ENCODE measurements at regions not wholly inside any gene's neighbourhood (a gene's known extent, or its start where the extent isn't known, plus 50 kb on each side); places are given as distances from the start of the nearest gene placed in this dataset.

DNA sequence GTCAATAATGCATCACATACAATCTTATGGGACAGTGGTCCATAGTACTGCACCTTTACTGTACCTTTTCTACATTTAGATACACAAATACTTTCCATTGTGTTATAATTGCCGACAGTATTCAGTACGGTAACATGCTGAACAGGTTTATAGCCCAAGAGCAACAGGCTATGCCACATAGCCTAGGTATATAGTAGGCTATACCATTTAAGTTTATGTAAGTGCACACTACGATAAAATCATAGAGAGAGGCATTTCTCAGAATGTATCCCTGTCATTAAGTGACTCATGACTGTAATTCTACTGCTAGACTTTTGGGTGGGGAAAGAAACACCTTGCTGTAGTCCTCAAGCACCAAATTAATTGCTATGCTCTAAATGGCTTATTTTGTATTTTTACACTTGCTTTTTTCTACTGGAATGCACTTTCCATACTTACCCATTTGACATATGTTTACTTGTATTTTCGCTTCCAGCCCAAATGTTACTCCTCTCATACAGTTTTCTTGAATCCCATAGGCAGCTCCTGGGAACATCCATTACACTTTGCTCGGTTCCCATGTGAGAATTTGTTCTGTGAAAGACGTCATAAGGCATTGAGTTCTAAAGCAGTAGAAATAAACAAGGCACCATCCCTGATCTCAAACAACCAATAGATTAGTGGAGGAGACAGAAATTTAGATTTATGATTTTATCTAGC, 714.0 kb upstream of the ID2 start:
- Histone ChIP-seq H3K4me3 (ENCODE audit: low read depth, low read length) (no peak overlapping the region), H3K27me3 (replicated peaks; ENCODE audit: control insufficient read depth, insufficient read depth, low read length) (no peaks in the 10 kb centered on the region), H3K36me3 (ENCODE audit: control insufficient read depth, insufficient read depth, low read length) (no peaks in the 10 kb centered on the region), H3K4me1 (no peaks in the 10 kb centered on the region), H3K9me3 (no peaks in the 10 kb centered on the region)
- Mint-ChIP-seq H3K4me3 (ENCODE audit: unreplicated experiment) (no peak overlapping the region), H3K27ac (ENCODE audit: unreplicated experiment) (no peak overlapping the region), H3K27me3 (ENCODE audit: insufficient read depth, unreplicated experiment) (peaks cover 13% of the 10 kb centered on the region), H3K36me3 (ENCODE audit: insufficient read depth, unreplicated experiment) (no peaks in the 10 kb centered on the region), H3K9me3 (ENCODE audit: unreplicated experiment) (no peaks in the 10 kb centered on the region), H3K4me1 (ENCODE audit: low read depth, unreplicated experiment) (no peaks in the 10 kb centered on the region)
- intact Hi-C loops (cut with micrococcal nuclease; ENCODE audit: unreplicated experiment), result no loop called here
- no peak for DNase-seq
- TF ChIP-seq, protein P1, sequence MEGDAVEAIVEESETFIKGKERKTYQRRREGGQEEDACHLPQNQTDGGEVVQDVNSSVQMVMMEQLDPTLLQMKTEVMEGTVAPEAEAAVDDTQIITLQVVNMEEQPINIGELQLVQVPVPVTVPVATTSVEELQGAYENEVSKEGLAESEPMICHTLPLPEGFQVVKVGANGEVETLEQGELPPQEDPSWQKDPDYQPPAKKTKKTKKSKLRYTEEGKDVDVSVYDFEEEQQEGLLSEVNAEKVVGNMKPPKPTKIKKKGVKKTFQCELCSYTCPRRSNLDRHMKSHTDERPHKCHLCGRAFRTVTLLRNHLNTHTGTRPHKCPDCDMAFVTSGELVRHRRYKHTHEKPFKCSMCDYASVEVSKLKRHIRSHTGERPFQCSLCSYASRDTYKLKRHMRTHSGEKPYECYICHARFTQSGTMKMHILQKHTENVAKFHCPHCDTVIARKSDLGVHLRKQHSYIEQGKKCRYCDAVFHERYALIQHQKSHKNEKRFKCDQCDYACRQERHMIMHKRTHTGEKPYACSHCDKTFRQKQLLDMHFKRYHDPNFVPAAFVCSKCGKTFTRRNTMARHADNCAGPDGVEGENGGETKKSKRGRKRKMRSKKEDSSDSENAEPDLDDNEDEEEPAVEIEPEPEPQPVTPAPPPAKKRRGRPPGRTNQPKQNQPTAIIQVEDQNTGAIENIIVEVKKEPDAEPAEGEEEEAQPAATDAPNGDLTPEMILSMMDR (IDR thresholded peaks at IDR 0.05; ENCODE audit: insufficient read depth in 1 of 2, low read depth in 1 of 2, low read length in 1 of 2, severe bottlenecking in 1 of 2, unreplicated experiment in 1 of 2), result no peak
- CTCF ChIA-PET, result no interaction called here
- POLR2A ChIA-PET, result no interaction called here
- BruUV-seq (replicated peaks), result no TSS peak

DNA sequence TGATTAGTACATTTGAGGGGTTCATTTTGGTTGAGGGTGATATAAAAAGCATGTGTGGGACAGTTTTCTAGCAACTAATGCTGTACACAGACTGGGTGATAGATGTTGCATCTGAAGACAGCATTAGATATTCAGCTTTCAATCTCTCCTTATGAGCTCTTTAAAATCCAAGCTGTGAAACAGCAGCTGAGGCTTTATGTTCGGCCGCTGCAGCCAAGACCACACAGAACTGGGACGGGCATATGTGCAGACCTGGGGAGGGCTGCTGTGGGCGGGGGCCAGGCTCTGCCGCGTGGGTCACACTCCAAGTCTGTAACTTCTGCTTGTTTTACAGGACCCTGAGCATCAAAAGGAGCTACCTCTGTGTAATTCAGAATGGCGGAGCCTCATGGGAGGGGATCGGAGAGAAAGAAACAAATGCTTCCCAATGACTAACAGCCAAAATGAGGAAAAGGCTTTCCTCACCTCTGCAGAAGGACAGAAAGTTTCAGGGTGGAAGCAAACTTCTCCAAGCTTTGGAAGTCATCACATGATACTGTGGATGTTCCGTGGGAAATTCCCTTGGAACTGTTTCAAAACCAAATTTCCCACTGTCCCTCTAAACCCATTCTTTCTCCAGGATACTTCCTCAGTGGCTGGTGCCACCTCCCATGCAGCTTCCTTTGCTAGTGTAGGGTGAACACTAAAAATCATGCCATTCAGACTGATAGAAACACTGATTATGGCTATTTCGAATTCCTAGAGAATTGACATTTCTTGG, 711.9 kb upstream of the ID2 start:
- TF ChIP-seq, protein P1 (IDR thresholded peaks at IDR 0.05; ENCODE audit: insufficient read depth in 1 of 2, low read depth in 1 of 2, low read length in 1 of 2, severe bottlenecking in 1 of 2, unreplicated experiment in 1 of 2), result no peak
- no peaks in the 10 kb centered on the region for H3K4me1 ChIP-seq
- BruUV-seq (replicated peaks), result no TSS peak
- no peaks in the 10 kb centered on the region for H3K36me3 ChIP-seq (ENCODE audit: control insufficient read depth, insufficient read depth, low read length)
- no peaks in the 10 kb centered on the region for H3K36me3 Mint-ChIP-seq (ENCODE audit: insufficient read depth, unreplicated experiment)
- intact Hi-C loops (cut with micrococcal nuclease; ENCODE audit: unreplicated experiment), result no loop called here
- H3K4me1 Mint-ChIP-seq (ENCODE audit: low read depth, unreplicated experiment), result no peaks in the 10 kb centered on the region
- POLR2A ChIA-PET, result interaction anchor here (0.6 kb wide), 1 partner anchor 1207 kb away, joined by 3 read pairs; no protein-coding TSS in a partner anchor
- CTCF ChIA-PET, result no interaction called here
- H3K27ac Mint-ChIP-seq (ENCODE audit: unreplicated experiment), result no peak overlapping the region
- no peaks in the 10 kb centered on the region for H3K27me3 ChIP-seq (replicated peaks; ENCODE audit: control insufficient read depth, insufficient read depth, low read length)
- H3K27me3 Mint-ChIP-seq (ENCODE audit: insufficient read depth, unreplicated experiment), result peaks cover 19% of the 10 kb centered on the region
- H3K9me3 Mint-ChIP-seq (ENCODE audit: unreplicated experiment), result no peaks in the 10 kb centered on the region
- no peak for DNase-seq
- no peak overlapping the region for H3K4me3 Mint-ChIP-seq (ENCODE audit: unreplicated experiment)
- H3K9me3 ChIP-seq, result no peaks in the 10 kb centered on the region
- no peak overlapping the region for H3K4me3 ChIP-seq (ENCODE audit: low read depth, low read length)

DNA sequence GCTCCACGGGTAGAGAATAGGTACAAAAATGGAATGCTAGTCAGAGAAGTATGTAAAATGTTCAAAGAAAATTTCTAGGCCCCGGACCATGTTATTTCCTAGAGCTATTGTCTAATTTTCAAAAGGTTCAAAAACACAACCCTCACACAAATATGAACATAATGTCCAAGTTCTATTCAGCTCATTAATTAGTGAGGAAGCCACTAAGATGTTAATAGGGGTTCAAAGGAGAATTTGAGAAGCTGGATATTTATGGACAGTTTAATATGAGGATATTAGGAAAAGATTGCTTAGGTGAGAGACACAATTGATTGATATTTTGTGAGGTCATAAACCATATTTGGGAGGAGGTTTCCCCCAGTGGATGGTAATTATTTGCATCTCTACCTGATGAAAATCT, 710.6 kb upstream of the ID2 start:
- Histone ChIP-seq H3K36me3 (ENCODE audit: control insufficient read depth, insufficient read depth, low read length) (no peaks in the 10 kb centered on the region), H3K27me3 (replicated peaks; ENCODE audit: control insufficient read depth, insufficient read depth, low read length) (no peaks in the 10 kb centered on the region), H3K4me3 (ENCODE audit: low read depth, low read length) (no peak overlapping the region), H3K4me1 (no peaks in the 10 kb centered on the region), H3K9me3 (no peaks in the 10 kb centered on the region)
- ChIA-PET CTCF (no interaction called here), POLR2A (no interaction called here)
- no peaks in the 10 kb centered on the region for H3K9me3 Mint-ChIP-seq (ENCODE audit: unreplicated experiment)
- H3K4me1 Mint-ChIP-seq (ENCODE audit: low read depth, unreplicated experiment), result no peaks in the 10 kb centered on the region
- H3K27ac Mint-ChIP-seq (ENCODE audit: unreplicated experiment), result no peak overlapping the region
- no peaks in the 10 kb centered on the region for H3K36me3 Mint-ChIP-seq (ENCODE audit: insufficient read depth, unreplicated experiment)
- intact Hi-C loops (cut with micrococcal nuclease; ENCODE audit: unreplicated experiment), result no loop called here
- TF ChIP-seq, protein P1 (IDR thresholded peaks at IDR 0.05; ENCODE audit: insufficient read depth in 1 of 2, low read depth in 1 of 2, low read length in 1 of 2, severe bottlenecking in 1 of 2, unreplicated experiment in 1 of 2), result no peak
- H3K27me3 Mint-ChIP-seq (ENCODE audit: insufficient read depth, unreplicated experiment), result peaks cover 19% of the 10 kb centered on the region
- no TSS peak for BruUV-seq (replicated peaks)
- H3K4me3 Mint-ChIP-seq (ENCODE audit: unreplicated experiment), result no peak overlapping the region
- no peak for DNase-seq

Data from Caco-2 (cell line).